Heart right ventricle (tissue), 16 donors: ENCODE measurements at regions not wholly inside any gene's neighbourhood (a gene's known extent, or its start where the extent isn't known, plus 50 kb on each side); places are given as distances from the start of the nearest gene placed in this dataset.

Experiments
- ATAC-seq, 8 donors: fragments of 200-7000 bp; cut with Tn5 transposase; one replicate each; pipeline ENCODE4 v1.9.1; 2020; ENCODE audit warnings: mild to moderate bottlenecking in 8 of 8, moderate library complexity in 8 of 8, moderate number of reproducible peaks in 1 of 8
- DNase-seq, 2 donors: peaks; one replicate each; pipeline ENCODE4 v3.0.0-alpha.2; 2020
- H3K27ac ChIP-seq, 10 donors: fragments of 200-600 bp; sonication (generic) in 2 of 10; one replicate each; pipeline versions ENCODE4 v1.5.0 to v1.8.0; 2020 to 2022; ENCODE audit warnings: mild to moderate bottlenecking in 3 of 10
- H3K27me3 ChIP-seq, 7 donors: fragments of 200-600 bp; one replicate each; pipeline ENCODE4 v1.8.0; 2021 to 2022; ENCODE audit warnings: mild to moderate bottlenecking in 2 of 7
- H3K36me3 ChIP-seq, 9 donors: fragments of 200-600 bp; sonication (generic) in 1 of 9; one replicate each; pipeline versions ENCODE4 v1.5.0 to v1.8.0; 2020 to 2022; ENCODE audit warnings: mild to moderate bottlenecking in 2 of 9
- H3K4me1 ChIP-seq, 9 donors: fragments of 200-600 bp; sonication (generic) in 1 of 9; one replicate each; pipeline versions ENCODE4 v1.5.0 to v1.8.0; 2020 to 2022; ENCODE audit warnings: mild to moderate bottlenecking in 4 of 9
- H3K4me3 ChIP-seq, 10 donors: fragments of 200-600 bp; sonication (generic) in 2 of 10; one replicate each; pipeline versions ENCODE4 v1.5.0 to v1.8.0; 2020 to 2022; ENCODE audit warnings: mild to moderate bottlenecking in 7 of 10, moderate library complexity in 2 of 10
- H3K9me3 ChIP-seq, 11 donors: fragments of 200-600 bp in 10 of 11; sonication (generic) in 2 of 11; one replicate each; pipeline versions ENCODE4 v1.5.0 to v1.8.0; 2013 to 2022; ENCODE audit warnings: mild to moderate bottlenecking in 2 of 11, control low read depth in 1 of 11, moderate library complexity in 1 of 11
- CTCF ChIP-seq, 9 donors: fragments of 200-600 bp; sonication (generic) in 2 of 9; IDR thresholded peaks; one replicate each; pipeline versions ENCODE4 v1.5.0 to v1.8.0; 2021 to 2022; ENCODE audit warnings: antibody characterized with exemption in 9 of 9, mild to moderate bottlenecking in 5 of 9, moderate library complexity in 1 of 9
- WGBS, 2 donors: extraction: QIAGEN DNeasy Blood & Tissue Kit; methylation state at CpG; one replicate each; pipeline ENCODE4 v1.1.7; 2013; ENCODE audit warnings: inconsistent platforms in 1 of 2; 5-methylcytosine and 5-hydroxymethylcytosine counted together
- intact Hi-C, 10 donors: fragments of 100-400 bp; cut with DNase I; formaldehyde crosslinking; loops; one replicate each; pipeline versions ENCODE4 v1.11.1 to v1.14.2; 2022
- donor health status: Arrhythmogenic right ventricular cardiomyopathy.
- donor health status: ischemic (EF 13 %, LVEDD 7.1; RV severe dilation, severe dysfunction).
- donor health status: healthy with polysubstance abuse.
- donor health status: DM: no; HTN: yes; CAD: no.
- donor health status: DM: no; HTN: no; CAD: no.
- donor health status: ischemic (EF 25% LVEDD 6.9; RV normal size, moderate dysfunction).
- donor health status: ischemic (EF 25% LVEDD 5.7; RV mildly dilated, moderate dysfunction).
- donor health status: healthy.
- donor health status: DM: yes; HTN: yes; CAD: no.
- donor health status: Ischemic cardiomyopathy.
- donor health status: ischemic (EF 35%, LVEDD 5.7; RV mildly dilated, moderate dysfunction).
- donor health status: nonischemic (EF 11% LVEDD 7.7; RV severe dilation, severe dysfunction).
- donor health status: DM: yes; HTN: yes; CAD: no.
- donor health status: PGD.
- donor health status: ischemic (EF 29% LVEDD 5.4; RV normal size, mild dysfunction).
- donor health status: nonischemic (EF 23%, LVEDD 6.1; RV moderate dilation, normal function).

- ATAC-seq (no peak), DNase-seq (no peak)
- Histone ChIP-seq H3K27ac (no peak overlapping the region), H3K27me3 (no peaks in the 10 kb centered on the region), H3K36me3 (no peaks in the 10 kb centered on the region), H3K4me1 (no peaks in the 10 kb centered on the region), H3K4me3 (no peak overlapping the region), H3K9me3 (peaks cover 0 to 22% (median 0%) of the 10 kb centered on the region in 11 donors)
- 78 to 81% methylated on average over 2 of the region's 2 CpGs for WGBS, 2 donors
- no peak for TF ChIP-seq CTCF (IDR thresholded peaks at IDR 0.05)
- intact Hi-C loops: no loop called here
Measured at GRCh38 chr1:98251497-98251896, 330.7 kb upstream of the DPYD start.

GRCh38 chr1:98232678-98233077, 311.8 kb upstream of the DPYD start:
- DNase-seq: no peak
- ATAC-seq: no peak

GRCh38 chr1:98222706-98223105, 301.9 kb upstream of the DPYD start:
- Histone ChIP-seq H3K27me3 (no peaks in the 10 kb centered on the region), H3K9me3 (no peaks in the 10 kb centered on the region), H3K36me3 (no peaks in the 10 kb centered on the region), H3K4me1 (no peaks in the 10 kb centered on the region), H3K27ac (no peak overlapping the region), H3K4me3 (no peak overlapping the region)
- 87 to 90% methylated on average over 1 of the region's 1 CpG for WGBS, 2 donors
- intact Hi-C loops: no loop called here
- no peak for ATAC-seq
- no peak for TF ChIP-seq CTCF (IDR thresholded peaks at IDR 0.05)
- DNase-seq: no peak

More at GRCh38 chr1:98232678-98233077, 311.8 kb upstream of the DPYD start:
- Histone ChIP-seq H3K27me3 (no peaks in the 10 kb centered on the region), H3K4me1 (no peaks in the 10 kb centered on the region), H3K9me3 (peaks cover 0 to 48% (median 13%) of the 10 kb centered on the region in 11 donors), H3K4me3 (no peak overlapping the region), H3K27ac (no peak overlapping the region), H3K36me3 (no peaks in the 10 kb centered on the region)
- intact Hi-C loops: no loop called here
- WGBS, 2 donors: 71 to 80% methylated on average over 3 of the region's 3 CpGs
- no peak for TF ChIP-seq CTCF (IDR thresholded peaks at IDR 0.05)

GRCh38 chr1:98221923-98222322, 301.1 kb upstream of the DPYD start:
- no peak overlapping the region for H3K4me3 ChIP-seq
- ATAC-seq (no peak), DNase-seq (no peak)
- H3K36me3 ChIP-seq: no peaks in the 10 kb centered on the region
- intact Hi-C loops: no loop called here
- H3K27me3 ChIP-seq: no peaks in the 10 kb centered on the region
- no peaks in the 10 kb centered on the region for H3K9me3 ChIP-seq
- 63 to 70% methylated on average over 3 of the region's 3 CpGs for WGBS, 2 donors
- no peak overlapping the region for H3K27ac ChIP-seq
- H3K4me1 ChIP-seq: no peaks in the 10 kb centered on the region
- no peak for TF ChIP-seq CTCF (IDR thresholded peaks at IDR 0.05)

- Histone ChIP-seq H3K4me3 (no peak overlapping the region), H3K36me3 (no peaks in the 10 kb centered on the region), H3K4me1 (no peaks in the 10 kb centered on the region), H3K27ac (no peak overlapping the region), H3K9me3 (no peaks in the 10 kb centered on the region), H3K27me3 (no peaks in the 10 kb centered on the region)
- WGBS, 2 donors: 61 to 69% methylated on average over 2 of the region's 2 CpGs
- TF ChIP-seq CTCF (IDR thresholded peaks at IDR 0.05): no peak
- ATAC-seq (no peak), DNase-seq (no peak)
- intact Hi-C loops: no loop called here
Measured at GRCh38 chr1:98217601-98218000, 296.8 kb upstream of the DPYD start.
